DOHH2 (cell line): ENCODE measurements at regions not wholly inside any gene's neighbourhood (a gene's known extent, or its start where the extent isn't known, plus 50 kb on each side); places are given as distances from the start of the nearest gene placed in this dataset.

Source experiments
- EZH2phosphoT487 ChIP-seq: fragments of 200-600 bp; sonication (generic); IDR thresholded peaks from 2 replicates; pipeline ENCODE4 v1.6.1; 2017; ENCODE audit warnings: borderline replicate concordance, mild to moderate bottlenecking, antibody characterized with exemption, low read length, moderate library complexity, mixed read lengths
- TF ChIP-seq, protein P1 (sequence below): fragments of 200-600 bp; sonication (generic); IDR thresholded peaks from one replicate; pipeline ENCODE4 v1.5.1; 2014; ENCODE audit warnings: antibody characterized with exemption, mild to moderate bottlenecking, low read depth, low read length; ENCODE audit not compliant: poor library complexity, severe bottlenecking

DNA sequence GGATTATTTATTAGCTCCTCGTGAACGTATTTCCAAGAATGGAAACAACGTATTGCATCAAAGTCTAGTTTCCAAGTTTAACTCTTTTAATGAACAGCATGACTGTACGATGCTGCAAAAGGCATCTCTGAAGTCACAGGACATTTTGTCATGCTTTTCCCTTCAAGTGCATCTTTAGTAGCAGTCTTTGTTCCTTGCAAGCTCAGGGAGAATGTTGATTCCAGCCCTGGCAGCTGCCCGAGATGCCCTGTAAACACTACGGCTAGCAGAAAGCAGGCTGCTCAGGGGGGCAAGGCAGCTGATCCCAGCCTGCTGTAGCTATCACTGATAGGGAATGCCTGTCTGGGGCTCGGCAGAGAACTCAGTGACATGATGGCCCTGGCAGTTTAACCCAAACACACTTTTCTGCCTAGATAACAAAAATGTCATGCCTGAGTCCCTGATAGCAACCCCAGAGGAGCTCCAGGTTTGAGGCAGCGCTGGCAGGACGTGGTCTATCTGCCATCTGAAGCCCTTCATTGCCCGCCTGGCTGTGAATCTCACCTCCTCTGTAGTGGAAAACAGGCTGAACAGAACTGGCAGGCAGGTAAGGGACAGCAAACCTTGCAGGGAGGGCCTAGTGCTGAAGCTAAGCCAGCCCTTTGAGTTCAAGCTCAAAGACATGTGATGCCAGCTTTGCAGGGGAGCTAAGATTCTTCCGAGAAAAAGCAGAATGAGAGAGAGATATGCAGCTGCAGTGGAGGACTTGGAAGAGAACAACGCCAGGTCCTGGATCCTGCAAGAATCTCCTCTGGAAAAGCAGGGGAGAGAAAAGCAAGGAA is 264.6 kb downstream of the SNX10 start:
- TF ChIP-seq EZH2phosphoT487: no peak
- TF ChIP-seq, protein P1, sequence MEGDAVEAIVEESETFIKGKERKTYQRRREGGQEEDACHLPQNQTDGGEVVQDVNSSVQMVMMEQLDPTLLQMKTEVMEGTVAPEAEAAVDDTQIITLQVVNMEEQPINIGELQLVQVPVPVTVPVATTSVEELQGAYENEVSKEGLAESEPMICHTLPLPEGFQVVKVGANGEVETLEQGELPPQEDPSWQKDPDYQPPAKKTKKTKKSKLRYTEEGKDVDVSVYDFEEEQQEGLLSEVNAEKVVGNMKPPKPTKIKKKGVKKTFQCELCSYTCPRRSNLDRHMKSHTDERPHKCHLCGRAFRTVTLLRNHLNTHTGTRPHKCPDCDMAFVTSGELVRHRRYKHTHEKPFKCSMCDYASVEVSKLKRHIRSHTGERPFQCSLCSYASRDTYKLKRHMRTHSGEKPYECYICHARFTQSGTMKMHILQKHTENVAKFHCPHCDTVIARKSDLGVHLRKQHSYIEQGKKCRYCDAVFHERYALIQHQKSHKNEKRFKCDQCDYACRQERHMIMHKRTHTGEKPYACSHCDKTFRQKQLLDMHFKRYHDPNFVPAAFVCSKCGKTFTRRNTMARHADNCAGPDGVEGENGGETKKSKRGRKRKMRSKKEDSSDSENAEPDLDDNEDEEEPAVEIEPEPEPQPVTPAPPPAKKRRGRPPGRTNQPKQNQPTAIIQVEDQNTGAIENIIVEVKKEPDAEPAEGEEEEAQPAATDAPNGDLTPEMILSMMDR: no peak
